Cardiac fibroblast (primary cell): ENCODE measurements at regions not wholly inside any gene's neighbourhood (a gene's known extent, or its start where the extent isn't known, plus 50 kb on each side); places are given as distances from the start of the nearest gene placed in this dataset.

Experiments used
- DNase-seq, 2 donors: peaks; one replicate each; pipeline versions ENCODE4 v3.0.0 to v3.0.0-alpha.2; 2010; ENCODE audit warnings: low read depth in 2 of 2
- H3K4me3 ChIP-seq, 2 donors: replicated peaks in 1 of 2; 1 replicate in 1 of 2; 2 replicates in 1 of 2; pipeline ENCODE4 v1.5.1; 2011; ENCODE audit warnings: low read depth in 2 of 2, low read length in 2 of 2, mild to moderate bottlenecking in 2 of 2, moderate library complexity in 1 of 2
- CTCF ChIP-seq: IDR thresholded peaks from one replicate; pipeline ENCODE4 v1.5.1; 2011; ENCODE audit warnings: low read depth, mild to moderate bottlenecking, low read length, inconsistent platforms

GRCh38 chr17:13127921-13128602, 110.2 kb upstream of the ELAC2 start:
- no peak for TF ChIP-seq CTCF
- no peak overlapping the region for H3K4me3 ChIP-seq
- DNase-seq = no peak

- TF ChIP-seq CTCF = no peak
- no peak for DNase-seq
- no peak overlapping the region for H3K4me3 ChIP-seq
Observed at GRCh38 chr17:13120864-13121263, 103.0 kb upstream of the ELAC2 start.

GRCh38 chr17:13118311-13118710, 100.5 kb upstream of the ELAC2 start:
- no peak for TF ChIP-seq CTCF
- no peak for DNase-seq
- H3K4me3 ChIP-seq = no peak overlapping the region

- H3K4me3 ChIP-seq = no peak overlapping the region
- no peak for TF ChIP-seq CTCF
Observed at GRCh38 chr17:13117616-13118015, 99.8 kb upstream of the ELAC2 start.

GRCh38 chr17:13114601-13115031, 96.8 kb upstream of the ELAC2 start:
- no peak overlapping the region for H3K4me3 ChIP-seq
- TF ChIP-seq CTCF = peak; percentile 86
- DNase-seq = peak; percentile 37 to 56

More at GRCh38 chr17:13117616-13118015, 99.8 kb upstream of the ELAC2 start:
- DNase-seq = no peak

- DNase-seq = no peak
- no peak for TF ChIP-seq CTCF
Observed at GRCh38 chr17:13113821-13114525, 96.1 kb upstream of the ELAC2 start.

More at GRCh38 chr17:13113821-13114525, 96.1 kb upstream of the ELAC2 start:
- no peak overlapping the region for H3K4me3 ChIP-seq
